NCI-H1417 treated with DMSO at 0.1 percent for 48 hours (cell line): ENCODE measurements at regions not wholly inside any gene's neighbourhood (a gene's known extent, or its start where the extent isn't known, plus 50 kb on each side); places are given as distances from the start of the nearest gene placed in this dataset.
"Not testable (repeated sequence)": the region's sequence is repeated elsewhere in the genome, so short reads cannot be mapped to it uniquely, and the experiment has no call there.

ENCODE experiments used
- DNase-seq: peaks from one replicate; lab custom pipeline; 2025; lab: John Stamatoyannopoulos, UW

GRCh38 chr18:997499-997898 is 92.8 kb downstream of the ADCYAP1 start:
- no peak for DNase-seq

DNA sequence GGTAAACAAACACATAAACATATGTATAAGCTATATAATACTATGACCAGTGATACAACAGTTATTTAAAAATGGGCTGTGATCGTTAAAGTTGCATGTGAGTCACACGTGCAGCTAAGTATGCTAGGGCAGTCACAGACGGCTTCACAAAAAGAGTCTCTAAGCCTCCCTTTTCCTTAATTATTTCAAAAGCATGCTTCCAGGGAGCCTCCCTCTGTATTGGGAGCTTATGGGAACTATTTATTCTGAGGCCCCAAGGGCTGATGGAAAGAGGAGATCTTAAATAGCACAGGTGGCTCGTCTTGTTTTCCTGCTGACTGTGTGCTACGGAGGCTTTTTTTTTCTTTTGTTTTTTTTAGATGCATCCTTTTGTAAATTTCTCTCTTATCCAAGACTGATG is 94.3 kb downstream of the ADCYAP1 start:
- no peak for DNase-seq

GRCh38 chr18:1002653-1003178 is 98.0 kb downstream of the ADCYAP1 start:
- no peak for DNase-seq

DNA sequence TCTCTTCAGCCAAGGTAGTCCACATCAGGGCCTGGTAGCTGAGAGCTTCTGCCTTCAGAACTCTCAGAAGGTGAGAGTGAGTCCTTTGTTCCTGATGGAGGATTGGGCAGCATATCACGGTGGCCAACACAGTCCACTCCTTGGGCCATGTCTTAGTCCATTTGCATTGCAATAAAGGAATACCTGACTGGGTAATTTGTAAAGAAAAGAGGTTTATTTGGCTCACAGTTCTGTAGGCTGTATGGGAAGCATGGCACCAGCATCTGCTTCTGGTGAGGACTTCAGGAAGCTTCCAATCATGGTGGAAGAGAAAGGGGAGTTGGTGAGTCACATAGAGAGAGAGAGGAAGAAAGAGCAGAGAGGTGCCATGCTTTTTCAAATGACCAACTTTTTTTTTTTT is 98.8 kb downstream of the ADCYAP1 start:
- DNase-seq, result no peak

DNA sequence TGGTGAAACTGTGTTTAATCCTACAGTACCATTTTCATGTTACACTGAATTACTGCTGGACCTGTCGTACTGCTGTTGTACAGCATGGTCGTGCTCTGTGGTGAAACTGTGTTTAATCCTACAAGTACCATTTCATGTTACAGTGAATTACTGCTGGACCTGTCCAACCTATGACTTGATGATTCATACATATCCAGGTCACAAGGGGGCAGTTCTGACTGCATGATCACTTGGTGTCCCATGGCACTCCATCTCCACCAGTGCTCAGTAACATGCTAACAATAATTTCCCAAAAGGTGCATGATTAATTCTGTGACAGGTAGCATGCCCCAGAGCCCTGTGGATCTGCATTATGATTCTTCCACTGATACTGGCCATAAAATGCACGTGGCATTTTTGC is 101.6 kb downstream of the ADCYAP1 start:
- DNase-seq, result no peak

- DNase-seq, result no peak
Observed at GRCh38 chr18:1006965-1007364, 102.3 kb downstream of the ADCYAP1 start.

- DNase-seq, result no peak
Observed at GRCh38 chr18:1011349-1011748, 106.7 kb downstream of the ADCYAP1 start.

DNA sequence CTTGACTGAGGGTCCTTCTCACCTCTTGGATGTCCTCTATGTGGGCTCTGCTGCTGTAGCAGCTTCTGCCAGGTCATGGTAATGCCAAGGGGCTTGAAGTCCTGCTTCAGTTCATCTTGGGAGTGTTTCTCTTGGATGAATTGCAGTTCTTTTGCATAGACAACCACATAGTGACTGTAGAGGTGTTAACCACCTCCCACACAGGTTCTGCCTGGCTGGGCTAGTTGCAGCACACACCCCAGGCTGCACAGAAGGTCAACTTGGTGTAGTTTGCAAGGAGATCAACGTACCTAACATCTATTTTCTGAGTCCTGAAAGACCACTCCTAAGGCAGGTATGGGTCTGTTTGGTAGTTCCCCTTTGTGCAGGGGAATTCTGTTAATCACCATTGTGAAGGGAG is 108.1 kb downstream of the ADCYAP1 start:
- no peak for DNase-seq

DNA sequence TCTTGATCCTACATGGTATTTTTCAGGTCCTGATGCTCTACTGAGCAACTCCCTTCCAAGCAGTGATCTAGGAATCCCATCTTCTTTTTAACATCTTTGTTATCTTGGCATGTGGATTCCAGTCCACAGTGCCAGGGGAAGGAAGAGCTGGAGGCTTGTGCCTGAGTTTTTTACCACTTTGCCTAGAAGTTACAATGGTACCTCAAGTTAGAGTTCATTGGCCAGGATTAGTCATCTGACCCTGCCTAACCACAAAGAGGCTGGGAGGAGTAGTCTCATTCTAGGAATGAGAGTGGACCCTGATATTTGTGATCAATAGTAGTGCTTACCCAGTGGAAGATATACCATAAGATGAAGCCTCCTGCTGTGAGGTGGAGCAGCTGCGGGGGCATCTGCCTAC is 109.3 kb downstream of the ADCYAP1 start:
- DNase-seq, result no peak

DNA sequence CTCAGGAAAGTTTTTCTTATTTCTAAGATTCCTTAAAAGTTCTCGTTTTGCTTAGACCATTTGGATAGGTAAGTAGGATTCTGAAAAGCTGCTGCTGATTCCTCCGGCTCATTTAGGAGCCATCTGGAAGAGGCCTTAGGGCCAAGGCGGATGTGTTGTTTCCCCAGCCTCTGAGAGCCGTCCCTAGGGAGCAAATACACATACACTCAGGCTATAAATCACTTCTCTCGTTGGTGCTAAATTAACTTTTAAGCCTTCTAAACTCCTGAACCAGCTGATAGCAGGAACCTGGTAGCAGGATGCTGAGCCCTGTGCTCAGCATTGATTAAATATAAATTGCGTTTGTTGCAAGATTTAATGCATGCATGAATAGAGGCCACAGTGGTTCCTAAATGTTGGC is 109.8 kb downstream of the ADCYAP1 start:
- no peak for DNase-seq

DNA sequence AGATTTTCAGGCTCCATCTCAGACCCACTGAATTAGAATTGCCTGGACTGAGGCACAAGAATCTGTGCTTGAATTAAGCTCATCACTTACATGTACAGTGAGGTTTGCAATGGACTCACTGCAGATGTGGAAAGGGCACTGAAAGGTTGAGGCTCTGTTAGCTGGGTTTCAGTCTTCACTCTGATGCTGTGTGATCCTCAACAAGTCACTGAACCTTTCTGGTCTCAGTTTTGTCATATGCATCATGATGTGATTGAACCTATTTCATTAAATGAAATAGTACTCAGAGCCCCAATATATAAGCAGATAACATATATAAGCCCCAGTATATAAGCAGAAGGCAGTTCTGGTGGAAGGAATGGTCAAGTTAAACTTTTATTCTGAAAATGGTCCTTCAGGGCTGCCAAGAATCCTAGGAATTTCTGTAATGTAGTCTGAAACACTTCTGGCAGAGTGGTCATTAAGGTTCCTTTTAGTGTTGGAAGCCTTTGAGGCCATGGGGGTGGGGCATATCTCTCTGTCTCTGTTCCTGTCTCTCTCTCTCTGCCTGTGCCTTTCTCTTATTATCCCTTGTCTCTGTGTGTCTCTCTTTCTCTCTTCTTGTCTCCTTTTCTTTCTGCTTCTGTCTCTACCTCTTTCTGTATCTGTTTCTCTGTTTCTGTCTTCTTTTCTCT is 110.4 kb downstream of the ADCYAP1 start:
- no peak for DNase-seq

GRCh38 chr18:1015777-1016176 is 111.1 kb downstream of the ADCYAP1 start:
- DNase-seq, result no peak

DNA sequence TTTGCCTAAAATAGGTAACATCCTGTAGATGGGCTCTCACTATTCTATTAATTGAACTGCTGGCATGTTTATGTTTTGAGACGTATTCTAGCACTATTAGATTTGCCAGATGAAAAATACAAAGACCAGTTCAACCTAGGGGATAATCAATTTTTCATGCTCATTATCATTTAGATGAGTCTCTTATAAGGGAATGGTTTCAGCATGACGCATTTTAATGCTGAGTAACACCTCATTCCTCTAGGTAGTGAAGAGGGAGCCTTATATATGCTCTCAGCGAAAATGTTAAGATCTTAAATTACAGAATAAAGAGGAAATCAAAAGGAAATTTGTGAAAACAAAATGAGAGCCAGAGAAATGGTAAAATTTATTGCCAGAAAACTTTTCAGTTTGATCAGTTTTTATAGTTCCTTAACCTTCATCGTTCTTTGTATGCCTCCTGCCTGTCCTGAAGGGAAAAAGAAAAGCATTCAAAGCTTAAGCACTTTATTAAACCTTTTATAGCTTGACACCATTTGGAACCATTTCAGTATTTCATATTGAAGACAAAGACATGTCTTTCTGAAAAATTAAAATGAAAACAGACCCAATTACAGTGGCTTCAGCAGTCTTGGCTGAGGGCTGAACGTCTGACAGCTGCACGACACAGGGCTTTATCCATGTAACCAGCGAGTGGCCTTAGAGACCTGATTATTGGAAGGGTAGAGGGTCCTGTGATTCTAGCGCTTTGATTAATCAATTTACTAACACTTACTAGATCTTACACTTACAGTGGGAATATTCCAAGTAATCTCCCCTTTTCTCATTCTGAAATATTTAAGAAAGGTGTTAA is 112.8 kb downstream of the ADCYAP1 start:
- no peak for DNase-seq

DNA sequence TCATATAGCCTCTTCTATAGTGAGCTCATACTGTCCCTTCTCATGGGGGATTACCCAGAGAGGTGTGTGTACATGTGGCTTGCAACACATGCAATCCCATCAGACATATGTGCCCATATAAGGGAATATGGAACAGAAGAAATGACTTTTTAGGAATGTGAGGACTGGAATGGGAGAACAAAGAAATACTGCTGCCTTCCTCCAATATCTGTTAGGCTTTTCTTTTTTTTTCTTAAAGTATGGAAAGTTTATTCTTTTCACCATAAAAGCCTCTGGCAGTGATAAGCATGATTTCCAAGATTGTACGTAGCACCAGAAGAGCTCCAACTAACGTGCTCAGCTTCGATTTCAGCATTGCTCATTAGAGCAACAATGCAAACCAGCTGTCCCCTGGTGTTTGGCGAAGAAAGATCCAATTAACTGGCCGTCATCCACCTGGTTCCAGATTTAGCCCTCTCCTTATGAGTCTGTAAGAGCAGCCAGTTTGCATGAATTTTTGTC is 113.6 kb downstream of the ADCYAP1 start:
- no peak for DNase-seq

- DNase-seq, result no peak
Observed at GRCh38 chr18:1019191-1019590, 114.5 kb downstream of the ADCYAP1 start.

DNA sequence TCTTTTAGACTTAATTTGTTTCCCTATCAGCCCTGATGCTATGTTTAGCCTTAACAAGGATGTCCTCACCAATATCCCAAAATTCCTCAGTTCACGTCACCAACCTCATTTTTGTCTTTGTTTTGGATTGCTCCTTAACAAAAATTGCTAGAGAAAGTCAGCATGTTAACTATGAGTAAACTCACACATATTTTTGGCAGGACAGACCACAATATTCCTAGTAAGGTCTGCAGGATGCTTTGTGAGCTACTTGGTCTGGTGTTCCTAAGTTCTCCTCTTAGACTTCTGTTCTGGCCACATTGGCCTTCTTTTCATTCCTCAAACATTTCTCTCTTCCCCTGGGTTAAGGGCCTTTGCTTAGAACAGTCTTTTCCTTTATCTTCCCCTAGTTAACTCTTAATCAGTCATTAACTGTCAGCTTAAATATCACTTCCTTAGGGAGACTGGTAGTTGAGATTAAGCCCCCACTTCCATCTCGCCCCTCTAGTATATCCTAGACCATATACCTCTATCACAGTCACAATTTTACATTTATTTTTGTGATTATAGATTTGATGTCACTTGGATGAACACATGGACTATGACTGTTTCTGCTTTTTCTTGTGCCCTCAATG is 116.2 kb downstream of the ADCYAP1 start:
- no peak for DNase-seq

- DNase-seq, result no peak
Observed at GRCh38 chr18:1026930-1027329, 122.3 kb downstream of the ADCYAP1 start.

DNA sequence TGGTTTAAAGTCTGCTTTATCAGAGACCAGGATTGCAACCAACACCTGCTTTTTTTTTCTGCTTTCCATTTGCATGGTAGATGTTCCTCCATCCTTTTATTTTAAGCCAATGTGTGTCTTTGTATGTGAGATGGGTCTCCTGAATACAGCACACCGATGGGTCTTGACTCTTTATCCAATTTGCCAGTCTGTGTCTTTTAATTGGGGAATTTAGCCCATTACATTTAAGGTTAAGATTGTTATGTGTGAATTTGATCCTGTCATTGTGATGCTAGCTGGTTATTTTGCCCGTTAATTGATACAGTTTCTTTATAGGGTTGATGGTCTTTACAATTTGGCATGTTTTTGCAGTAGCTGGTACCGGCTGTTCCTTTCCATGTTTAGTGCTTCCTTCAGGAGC is 128.4 kb downstream of the ADCYAP1 start:
- DNase-seq, result not testable (repeated sequence)

DNA sequence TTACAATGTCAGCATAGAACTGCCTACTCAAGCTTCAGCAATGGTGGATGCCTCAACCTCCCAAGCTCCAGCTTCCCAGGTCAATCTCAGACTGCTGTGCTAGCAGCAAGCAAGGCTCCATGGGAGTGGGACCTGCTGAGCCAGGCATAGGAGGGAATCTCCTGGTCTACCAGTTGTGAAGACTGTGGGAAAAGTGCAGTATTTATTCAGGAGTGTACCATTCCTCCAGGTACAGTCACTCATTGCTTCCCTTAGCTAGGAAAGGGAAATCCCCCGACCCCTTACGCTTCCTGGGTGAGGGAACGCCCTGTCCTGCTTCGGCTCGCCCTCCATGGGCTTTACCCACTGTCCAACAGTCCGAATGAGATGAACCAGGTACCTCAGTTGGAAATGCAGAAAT is 130.3 kb downstream of the ADCYAP1 start:
- DNase-seq, result no peak

DNA sequence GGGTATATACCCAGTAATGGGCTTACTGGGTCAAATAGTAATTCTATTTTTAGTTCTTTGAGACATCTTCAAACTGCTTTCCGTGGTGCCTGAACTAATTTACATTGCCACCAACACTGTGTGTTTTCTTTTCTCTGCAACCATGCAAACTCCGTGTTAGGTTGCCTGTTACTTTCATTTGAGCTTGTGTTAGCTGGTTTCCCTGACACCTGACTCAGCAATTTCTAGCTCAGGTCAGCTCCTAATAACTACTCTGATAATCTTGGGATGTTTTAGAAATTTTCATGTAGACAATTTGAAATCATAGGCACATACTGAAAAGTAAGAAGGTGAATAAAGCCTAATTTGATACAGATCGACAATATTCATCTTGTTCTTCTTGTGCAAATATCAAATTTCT is 132.3 kb downstream of the ADCYAP1 start:
- no peak for DNase-seq

DNA sequence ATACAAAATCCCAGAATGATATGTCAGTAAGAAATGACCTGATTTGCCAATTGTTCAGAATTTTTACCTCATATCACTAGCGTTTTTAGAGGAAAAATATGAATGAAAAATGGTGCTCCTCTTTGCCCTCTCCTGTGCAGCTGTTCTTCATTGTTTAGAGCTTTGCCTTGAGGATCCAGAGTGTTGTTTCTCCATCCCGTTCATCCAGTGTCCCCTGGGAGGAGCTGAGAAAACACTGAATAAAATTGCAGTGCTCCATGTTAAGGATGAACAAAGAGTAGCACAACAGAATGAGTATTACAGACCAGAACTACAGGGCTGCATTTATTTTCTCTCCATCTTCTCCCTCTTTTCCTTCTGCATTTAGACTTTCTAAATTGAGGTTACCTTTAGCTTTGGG is 133.1 kb downstream of the ADCYAP1 start:
- no peak for DNase-seq

DNA sequence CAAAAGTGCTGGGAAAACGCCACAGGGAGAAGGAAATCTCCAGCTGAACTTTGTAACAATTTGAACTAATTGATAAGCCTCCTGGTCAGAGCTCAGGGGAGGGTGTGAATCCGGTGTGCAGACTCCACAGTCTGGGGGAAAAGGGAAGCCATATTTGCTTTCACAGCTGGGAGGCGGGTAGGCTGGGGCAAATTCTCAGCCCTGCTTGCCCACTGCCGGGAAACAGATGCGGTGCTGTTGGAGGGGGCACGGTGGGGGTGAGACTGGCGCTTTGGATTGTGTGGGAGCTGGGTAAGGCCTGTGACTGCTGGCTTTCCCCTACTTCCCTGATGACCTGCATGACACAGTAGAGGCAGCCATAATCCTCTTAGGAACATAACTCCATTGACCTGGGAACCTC is 134.8 kb downstream of the ADCYAP1 start:
- DNase-seq, result no peak

- not testable (repeated sequence) for DNase-seq
Observed at GRCh38 chr18:1043039-1043438, 138.4 kb downstream of the ADCYAP1 start.
